CD8-positive, alpha-beta memory T cell (primary cell): ENCODE measurements at regions not wholly inside any gene's neighbourhood (a gene's known extent, or its start where the extent isn't known, plus 50 kb on each side); places are given as distances from the start of the nearest gene placed in this dataset.
"Not testable (repeated sequence)": the region's sequence is repeated elsewhere in the genome, so short reads cannot be mapped to it uniquely, and the experiment has no call there.

Experiments used
- CTCF ChIA-PET: fragments of 350-600 bp; sonication (Branson Sonifier 250); formaldehyde crosslinking; loops from one replicate; lab custom pipeline; 2021; ENCODE audit warnings: antibody characterized with exemption; lab: Charles Lee
- POLR2A ChIA-PET: fragments of 350-600 bp; sonication (Branson Sonifier 250); formaldehyde crosslinking; loops from one replicate; lab custom pipeline; 2021; ENCODE audit warnings: antibody characterized with exemption; lab: Charles Lee
- DNase-seq, 5 donors: peaks; one replicate each; pipeline versions ENCODE4 v3.0.0 to v3.0.0-alpha.2; 2020 to 2022; ENCODE audit warnings: mixed read lengths in 1 of 5
- H3K27ac ChIP-seq: one replicate; pipeline ENCODE4 v1.7.0; 2013; ENCODE audit warnings: low read depth, mild to moderate bottlenecking, low read length, moderate library complexity
- H3K27me3 ChIP-seq: 2 replicates; pipeline ENCODE4 v1.7.0; 2013; ENCODE audit warnings: low read length, mild to moderate bottlenecking; ENCODE audit not compliant: insufficient read depth, poor library complexity, severe bottlenecking
- H3K36me3 ChIP-seq: 2 replicates; pipeline ENCODE4 v1.7.0; 2013; ENCODE audit warnings: mild to moderate bottlenecking, low read length, moderate library complexity; ENCODE audit not compliant: insufficient read depth
- H3K4me1 ChIP-seq: 2 replicates; pipeline ENCODE4 v1.7.0; 2013; ENCODE audit warnings: mild to moderate bottlenecking, low read length, moderate library complexity; ENCODE audit not compliant: insufficient read depth
- H3K4me3 ChIP-seq: 2 replicates; pipeline ENCODE4 v1.7.0; 2013; ENCODE audit warnings: mild to moderate bottlenecking, low read length
- H3K9me3 ChIP-seq: 2 replicates; pipeline ENCODE4 v1.7.0; 2013; ENCODE audit warnings: mild to moderate bottlenecking, low read length
- H3K27ac Mint-ChIP-seq, 8 donors: one replicate each; pipeline ENCODE4 v1.8.0; 2020 to 2021; ENCODE audit warnings: mixed read lengths in 8 of 8, mild to moderate bottlenecking in 6 of 8, inconsistent platforms in 3 of 8, moderate library complexity in 3 of 8
- H3K27me3 Mint-ChIP-seq, 2 donors: one replicate each; pipeline ENCODE4 v1.8.0; 2020 to 2021; ENCODE audit warnings: mixed read lengths in 2 of 2, mild to moderate bottlenecking in 1 of 2, moderate library complexity in 1 of 2
- H3K36me3 Mint-ChIP-seq, 3 donors: one replicate each; pipeline ENCODE4 v1.8.0; 2020 to 2021; ENCODE audit warnings: mixed read lengths in 3 of 3, inconsistent platforms in 1 of 3, mild to moderate bottlenecking in 1 of 3
- H3K4me1 Mint-ChIP-seq, 3 donors: one replicate each; pipeline ENCODE4 v1.8.0; 2020 to 2021; ENCODE audit warnings: mixed read lengths in 3 of 3, inconsistent platforms in 1 of 3, mild to moderate bottlenecking in 1 of 3
- H3K4me3 Mint-ChIP-seq, 7 donors: one replicate each; pipeline ENCODE4 v1.8.0; 2020 to 2021; ENCODE audit warnings: mixed read lengths in 7 of 7, mild to moderate bottlenecking in 6 of 7, moderate library complexity in 4 of 7, inconsistent platforms in 2 of 7
- H3K9me3 Mint-ChIP-seq, 5 donors: one replicate each; pipeline ENCODE4 v1.8.0; 2020 to 2022; ENCODE audit warnings: mixed read lengths in 5 of 5, mild to moderate bottlenecking in 3 of 5, moderate library complexity in 2 of 5, inconsistent platforms in 1 of 5

DNA sequence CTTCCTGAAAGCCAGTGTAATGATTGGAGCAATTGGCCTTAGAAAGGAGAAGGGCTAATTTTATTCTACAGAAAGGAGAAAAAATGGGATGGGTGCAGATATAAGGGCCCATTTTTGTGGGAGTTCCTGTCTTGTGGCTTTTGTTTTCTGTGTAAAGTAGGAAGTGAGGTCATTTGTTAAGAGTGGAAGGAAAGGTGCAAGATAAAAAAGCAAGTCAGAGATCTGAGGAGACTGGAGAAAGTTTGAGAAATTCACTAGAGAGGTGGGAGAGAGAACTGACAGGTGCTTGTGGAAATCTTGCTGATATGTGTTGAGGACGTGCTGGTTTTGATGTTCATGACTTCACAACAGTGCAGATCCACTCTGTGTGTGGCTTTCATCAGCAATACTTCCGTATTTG is 349.4 kb downstream of the DLEU7 start:
- H3K27ac Mint-ChIP-seq: no peak overlapping the region
- H3K4me1 Mint-ChIP-seq: no peaks in the 10 kb centered on the region
- no peaks in the 10 kb centered on the region for H3K36me3 Mint-ChIP-seq
- H3K4me3 ChIP-seq: no peak overlapping the region
- H3K4me1 ChIP-seq: no peaks in the 10 kb centered on the region
- DNase-seq: no peak
- no peaks in the 10 kb centered on the region for H3K9me3 ChIP-seq
- no peak overlapping the region for H3K4me3 Mint-ChIP-seq
- ChIA-PET POLR2A (no interaction called here), CTCF (interaction anchor here (1.1 kb wide), 1 partner anchor 10 kb away, joined by 4 read pairs; no protein-coding TSS in a partner anchor)
- no peak overlapping the region for H3K27ac ChIP-seq
- no peaks in the 10 kb centered on the region for H3K27me3 ChIP-seq
- H3K9me3 Mint-ChIP-seq: no peaks in the 10 kb centered on the region
- H3K27me3 Mint-ChIP-seq: no peaks in the 10 kb centered on the region
- no peaks in the 10 kb centered on the region for H3K36me3 ChIP-seq

DNA sequence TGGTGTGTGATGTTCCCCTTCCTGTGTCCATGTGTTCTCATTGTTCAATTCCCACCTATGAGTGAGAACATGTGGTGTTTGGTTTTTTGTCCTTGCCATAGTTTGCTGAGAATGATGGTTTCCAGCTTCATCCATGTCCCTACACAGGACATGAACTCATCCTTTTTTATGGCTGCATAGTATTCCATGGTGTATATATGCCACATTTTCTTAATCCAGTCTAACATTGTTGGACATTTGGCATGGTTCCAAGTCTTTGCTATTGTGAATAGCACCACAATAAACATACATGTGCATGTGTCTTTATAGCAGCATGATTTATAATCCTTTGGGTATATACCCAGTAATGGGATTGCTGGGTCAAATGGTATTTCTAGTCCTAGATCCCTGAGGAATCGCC is 340.3 kb downstream of the DLEU7 start:
- H3K4me3 Mint-ChIP-seq, H3K4me3 ChIP-seq, H3K36me3 Mint-ChIP-seq, H3K4me1 ChIP-seq, H3K9me3 Mint-ChIP-seq, H3K27me3 Mint-ChIP-seq, H3K9me3 ChIP-seq, CTCF ChIA-PET, POLR2A ChIA-PET, H3K4me1 Mint-ChIP-seq, H3K27me3 ChIP-seq, H3K27ac ChIP-seq, DNase-seq, H3K27ac Mint-ChIP-seq, H3K36me3 ChIP-seq: not testable (repeated sequence)

DNA sequence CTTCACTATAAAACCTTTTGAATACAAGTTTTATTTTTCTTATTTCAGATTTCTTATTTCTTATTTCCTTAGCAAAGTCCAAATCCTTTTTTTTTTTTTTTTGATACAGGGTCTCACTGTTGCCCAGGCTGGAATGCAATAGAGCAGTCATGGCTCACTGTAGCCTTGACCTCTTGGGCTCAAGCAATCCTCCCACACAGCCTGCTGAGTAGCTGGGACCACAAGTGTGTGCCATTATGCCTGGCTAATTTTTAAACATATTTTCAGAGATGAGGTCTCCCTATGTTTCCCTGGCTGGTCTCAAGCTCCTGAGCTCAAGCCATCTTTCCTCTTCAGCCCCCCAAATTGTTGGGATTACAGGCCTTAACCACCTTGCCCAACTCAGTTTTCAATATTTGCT is 334.3 kb downstream of the DLEU7 start:
- Histone ChIP-seq H3K27ac (no peak overlapping the region), H3K4me3 (no peak overlapping the region), H3K4me1 (peaks cover 16% of the 10 kb centered on the region), H3K36me3 (no peaks in the 10 kb centered on the region), H3K9me3 (no peaks in the 10 kb centered on the region), H3K27me3 (no peaks in the 10 kb centered on the region)
- DNase-seq: no peak
- Mint-ChIP-seq H3K9me3 (peaks cover 0 to 3% (median 0%) of the 10 kb centered on the region in 5 donors), H3K4me3 (no peak overlapping the region), H3K4me1 (peaks cover 0 to 2% (median 0%) of the 10 kb centered on the region in 3 donors), H3K27me3 (no peaks in the 10 kb centered on the region), H3K27ac (no peak overlapping the region), H3K36me3 (peaks cover 0 to 10% (median 0%) of the 10 kb centered on the region in 3 donors)
- CTCF ChIA-PET: no interaction called here
- POLR2A ChIA-PET: no interaction called here

DNA sequence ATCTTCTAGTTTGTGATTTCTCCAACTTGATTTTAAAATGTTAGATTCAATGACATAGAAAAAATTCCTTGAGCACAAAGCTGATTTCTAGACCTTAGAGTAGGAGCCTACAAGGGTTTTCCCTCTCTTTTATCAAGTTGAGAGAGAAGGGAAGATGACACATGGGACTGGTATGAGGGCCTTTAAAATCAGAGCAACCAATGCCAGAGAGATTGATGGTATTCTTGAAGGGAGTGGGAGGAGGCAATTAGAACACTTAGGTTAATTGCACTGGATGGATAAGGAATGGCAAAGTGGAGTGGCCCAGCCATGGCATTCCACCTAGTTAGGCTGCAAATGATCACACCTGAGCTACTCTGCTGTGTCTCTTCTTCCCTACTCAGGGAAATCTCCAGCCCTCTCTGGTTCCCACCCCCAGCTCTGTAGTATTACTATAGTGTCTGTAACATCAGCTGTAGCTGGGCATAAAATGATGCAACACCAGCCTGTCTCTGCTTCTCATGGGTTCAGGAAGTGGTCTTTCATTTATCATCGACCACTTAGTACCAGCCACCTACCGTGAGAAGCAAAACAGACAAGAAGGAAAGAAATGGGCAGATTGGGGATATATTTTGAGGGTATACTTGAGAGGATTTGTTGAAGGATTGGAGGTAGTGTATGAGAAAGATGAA is 333.6 kb downstream of the DLEU7 start:
- Mint-ChIP-seq H3K36me3 (peaks cover 0 to 10% (median 0%) of the 10 kb centered on the region in 3 donors), H3K27ac (peak overlapping the region in 1 of 8 donors; percentile 58), H3K4me1 (peaks cover 0 to 2% (median 0%) of the 10 kb centered on the region in 3 donors), H3K27me3 (no peaks in the 10 kb centered on the region), H3K4me3 (no peak overlapping the region), H3K9me3 (peaks cover 0 to 3% (median 0%) of the 10 kb centered on the region in 5 donors)
- peaks cover 16% of the 10 kb centered on the region for H3K4me1 ChIP-seq
- H3K27ac ChIP-seq: no peak overlapping the region
- no peaks in the 10 kb centered on the region for H3K36me3 ChIP-seq
- DNase-seq: no peak
- POLR2A ChIA-PET: no interaction called here
- no peaks in the 10 kb centered on the region for H3K9me3 ChIP-seq
- H3K4me3 ChIP-seq: no peak overlapping the region
- CTCF ChIA-PET: no interaction called here
- H3K27me3 ChIP-seq: no peaks in the 10 kb centered on the region

DNA sequence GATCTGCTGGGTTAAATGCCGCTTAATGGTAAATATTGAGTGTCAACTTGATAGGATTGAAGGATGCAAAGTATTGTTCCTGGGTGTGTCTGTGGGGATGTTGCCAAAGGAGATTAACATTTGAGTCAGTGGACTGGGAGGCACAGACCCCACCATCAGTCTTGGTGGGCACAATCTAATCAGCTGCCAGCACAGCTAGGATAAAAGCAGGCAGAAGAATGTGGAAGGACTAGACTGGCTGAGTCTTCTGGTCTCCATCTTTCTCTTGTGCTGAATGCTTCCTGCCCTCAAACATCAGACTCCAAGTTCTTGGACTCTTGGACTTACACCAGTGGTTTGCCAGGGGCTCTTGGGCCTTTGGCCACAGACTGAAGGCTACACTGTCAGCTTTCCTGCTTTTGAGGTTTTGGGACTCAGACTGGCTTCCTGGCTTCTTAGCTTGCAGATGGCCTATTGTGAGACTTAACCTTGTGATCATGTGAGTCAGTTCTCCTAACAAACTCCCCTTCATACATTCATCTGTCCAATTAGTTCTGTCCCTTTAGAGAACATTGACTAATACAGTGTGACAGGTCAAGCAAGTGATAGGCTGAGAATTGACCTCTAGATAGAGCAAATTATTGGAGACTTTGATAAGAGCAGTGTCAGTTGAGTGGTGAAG is 332.5 kb downstream of the DLEU7 start:
- H3K9me3 Mint-ChIP-seq, H3K27ac ChIP-seq, H3K4me3 ChIP-seq, H3K27ac Mint-ChIP-seq, DNase-seq, H3K9me3 ChIP-seq, CTCF ChIA-PET, H3K4me1 Mint-ChIP-seq, H3K27me3 Mint-ChIP-seq, H3K4me3 Mint-ChIP-seq, H3K27me3 ChIP-seq, POLR2A ChIA-PET, H3K36me3 ChIP-seq: not testable (repeated sequence)
- H3K36me3 Mint-ChIP-seq: peaks cover 0 to 10% (median 0%) of the 10 kb centered on the region in 3 donors
- peaks cover 16% of the 10 kb centered on the region for H3K4me1 ChIP-seq

DNA sequence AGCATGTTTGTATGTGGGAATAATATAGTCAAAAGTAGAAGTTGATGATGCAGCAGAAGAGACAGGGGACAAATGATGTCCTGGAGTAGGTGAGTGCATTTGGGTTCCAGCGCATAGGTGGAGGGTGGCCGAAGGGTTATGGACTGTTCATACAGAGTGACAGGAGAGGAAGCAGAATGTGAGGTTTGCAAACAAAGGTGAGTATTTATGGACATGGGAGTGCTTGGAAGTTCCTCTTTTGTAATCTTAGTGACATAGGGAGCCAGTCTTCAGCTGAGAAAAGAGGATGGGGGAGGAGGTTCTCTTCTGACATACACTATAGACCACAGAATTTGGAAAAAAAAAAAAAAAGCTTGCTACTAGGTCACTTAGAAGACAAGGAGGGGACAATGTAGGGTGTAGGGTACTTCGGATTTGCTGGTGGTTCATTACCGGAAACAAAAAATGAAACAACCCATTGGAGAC is 331.6 kb downstream of the DLEU7 start:
- Mint-ChIP-seq H3K36me3 (peaks cover 0 to 6% (median 0%) of the 10 kb centered on the region in 3 donors), H3K9me3 (no peaks in the 10 kb centered on the region), H3K27me3 (no peaks in the 10 kb centered on the region), H3K27ac (no peak overlapping the region), H3K4me3 (no peak overlapping the region), H3K4me1 (peaks cover 0 to 2% (median 0%) of the 10 kb centered on the region in 3 donors)
- no peaks in the 10 kb centered on the region for H3K27me3 ChIP-seq
- no peaks in the 10 kb centered on the region for H3K9me3 ChIP-seq
- ChIA-PET CTCF (interaction anchor here (1.1 to 1.8 kb wide), 4 partner anchors 11 to 515 kb away, joined by 3 to 6 read pairs (median 4); partner anchors contain the start of gene TRIM13), POLR2A (interaction anchor here (0.5 to 1.8 kb wide), 4 partner anchors 109 to 534 kb away, joined by 3 to 12 read pairs (median 6); no protein-coding TSS in a partner anchor)
- H3K4me3 ChIP-seq: peak overlapping the region; percentile 52
- H3K4me1 ChIP-seq: peaks cover 16% of the 10 kb centered on the region
- peak overlapping the region; percentile 40 for H3K27ac ChIP-seq
- DNase-seq: peak in 1 of 5 donors; percentile 23
- no peaks in the 10 kb centered on the region for H3K36me3 ChIP-seq

DNA sequence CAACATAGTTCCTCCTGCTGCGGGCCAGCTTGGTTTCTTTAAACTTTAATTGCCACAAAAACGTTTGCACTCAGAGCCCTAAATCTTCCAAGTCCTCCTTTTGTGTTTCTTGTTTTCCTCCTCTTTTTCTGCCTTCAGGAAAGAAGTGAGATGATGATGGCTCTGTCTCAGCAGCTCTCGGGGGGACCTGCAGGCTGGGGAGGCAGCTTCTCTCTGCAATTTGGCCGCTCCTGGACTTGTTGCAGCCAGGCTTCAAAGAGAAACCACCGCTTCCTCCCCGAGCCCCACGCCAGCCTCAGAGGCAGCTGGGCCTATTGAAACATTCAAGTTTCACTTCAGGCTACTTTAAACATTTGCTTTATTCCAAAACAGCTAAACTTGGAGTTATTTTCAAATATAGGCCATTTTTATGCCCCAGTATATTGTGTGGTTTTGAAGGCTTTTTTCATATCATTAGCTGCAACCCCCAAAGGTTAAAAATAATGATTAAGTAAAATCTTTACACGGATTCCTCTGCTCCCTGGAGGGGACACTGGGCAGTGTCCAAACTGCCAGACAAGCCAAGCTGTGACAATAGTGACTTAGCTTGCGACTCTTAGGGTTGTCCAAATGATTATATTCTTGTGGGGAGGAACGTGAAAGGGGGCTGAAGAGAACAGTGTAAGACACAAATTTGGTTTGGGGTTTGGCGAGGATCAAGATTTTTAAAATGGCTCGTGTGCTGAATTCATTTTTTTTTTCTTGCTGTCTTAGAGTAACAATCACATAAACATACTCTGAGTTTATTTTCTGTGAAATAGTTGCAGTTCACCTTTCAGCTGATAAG is 330.8 kb downstream of the DLEU7 start:
- Histone ChIP-seq H3K4me1 (peaks cover 16% of the 10 kb centered on the region), H3K36me3 (no peaks in the 10 kb centered on the region), H3K27ac (peak overlapping the region; percentile 40), H3K9me3 (no peaks in the 10 kb centered on the region), H3K4me3 (peak overlapping the region; percentile 52), H3K27me3 (no peaks in the 10 kb centered on the region)
- Mint-ChIP-seq H3K27me3 (no peaks in the 10 kb centered on the region), H3K36me3 (peaks cover 0 to 6% (median 0%) of the 10 kb centered on the region in 3 donors), H3K27ac (no peak overlapping the region), H3K9me3 (no peaks in the 10 kb centered on the region), H3K4me1 (peaks cover 2 to 4% (median 2%) of the 10 kb centered on the region in 3 donors), H3K4me3 (no peak overlapping the region)
- DNase-seq: peak; percentile 13 to 69 (median 28)
- ChIA-PET POLR2A (interaction anchor here (0.5 to 1.8 kb wide), 5 partner anchors 109 to 535 kb away, joined by 3 to 12 read pairs (median 5); no protein-coding TSS in a partner anchor), CTCF (interaction anchor here (1.1 to 1.8 kb wide), 5 partner anchors 11 to 515 kb away, joined by 3 to 6 read pairs (median 3); partner anchors contain the start of gene TRIM13)
